Right atrium auricular region (tissue), 2 donors: ENCODE measurements at regions not wholly inside any gene's neighbourhood (a gene's known extent, or its start where the extent isn't known, plus 50 kb on each side); places are given as distances from the start of the nearest gene placed in this dataset.

ENCODE experiments used
- DNase-seq: peaks from one replicate; pipeline ENCODE4 v3.0.0-alpha.2; 2019; ENCODE audit warnings: low spot score
- H3K27ac ChIP-seq, 2 donors: fragments of 200-600 bp; sonication (generic); 1 replicate in 1 of 2; 2 replicates in 1 of 2; pipeline ENCODE4 v1.5.1; 2016 to 2019
- H3K27me3 ChIP-seq, 2 donors: fragments of 200-600 bp; sonication (generic); one replicate each; pipeline versions ENCODE4 v1.5.1 to v1.6.0; 2017 to 2019
- H3K36me3 ChIP-seq: fragments of 200-600 bp; sonication (generic); one replicate; pipeline ENCODE4 v1.5.1; 2016
- H3K4me1 ChIP-seq, 2 donors: fragments of 200-600 bp; sonication (generic); one replicate each; pipeline versions ENCODE4 v1.5.1 to v1.6.0; 2017 to 2019
- H3K4me3 ChIP-seq, 2 donors: fragments of 200-600 bp; sonication (generic); 1 replicate in 1 of 2; 2 replicates in 1 of 2; pipeline ENCODE4 v1.5.1; 2017 to 2019; ENCODE audit warnings: mild to moderate bottlenecking in 1 of 2, moderate library complexity in 1 of 2
- H3K9me3 ChIP-seq, 2 donors: fragments of 200-600 bp; sonication (generic); one replicate each; pipeline ENCODE4 v1.5.1; 2019
- CTCF ChIP-seq, 2 donors: fragments of 200-600 bp; sonication (generic); IDR thresholded peaks; one replicate each; pipeline ENCODE4 v1.5.1; 2019; ENCODE audit warnings: antibody characterized with exemption in 2 of 2

GRCh38 chr18:61677435-61677970 is 215.3 kb downstream of the RNF152 start:
- no peak for TF ChIP-seq CTCF (IDR thresholded peaks at IDR 0.05)
- no peaks in the 10 kb centered on the region for H3K4me1 ChIP-seq
- DNase-seq = no peak
- H3K4me3 ChIP-seq = no peak overlapping the region
- H3K27me3 ChIP-seq = no peaks in the 10 kb centered on the region
- no peaks in the 10 kb centered on the region for H3K36me3 ChIP-seq
- H3K27ac ChIP-seq = no peak overlapping the region
- H3K9me3 ChIP-seq = peaks cover 0 to 25% of the 10 kb centered on the region in 2 donors

- H3K36me3 ChIP-seq = no peaks in the 10 kb centered on the region
- TF ChIP-seq CTCF (IDR thresholded peaks at IDR 0.05) = no peak
- no peak overlapping the region for H3K4me3 ChIP-seq
- H3K4me1 ChIP-seq = peaks cover 0 to under 1% of the 10 kb centered on the region in 2 donors
- no peak overlapping the region for H3K27ac ChIP-seq
- peaks cover 0 to 25% of the 10 kb centered on the region in 2 donors for H3K9me3 ChIP-seq
- H3K27me3 ChIP-seq = no peaks in the 10 kb centered on the region
- no peak for DNase-seq
Observed at GRCh38 chr18:61676773-61677434, 215.9 kb downstream of the RNF152 start.

- no peaks in the 10 kb centered on the region for H3K36me3 ChIP-seq
- DNase-seq = no peak
- TF ChIP-seq CTCF (IDR thresholded peaks at IDR 0.05) = no peak
- H3K27me3 ChIP-seq = no peaks in the 10 kb centered on the region
- H3K4me1 ChIP-seq = peaks cover 0 to 10% of the 10 kb centered on the region in 2 donors
- H3K9me3 ChIP-seq = no peaks in the 10 kb centered on the region
- no peak overlapping the region for H3K27ac ChIP-seq
- no peak overlapping the region for H3K4me3 ChIP-seq
Observed at GRCh38 chr18:61669320-61669719, 223.5 kb downstream of the RNF152 start.

GRCh38 chr18:61666876-61667590 is 225.8 kb downstream of the RNF152 start:
- H3K4me1 ChIP-seq = peaks cover 0 to 10% of the 10 kb centered on the region in 2 donors
- no peaks in the 10 kb centered on the region for H3K9me3 ChIP-seq
- TF ChIP-seq CTCF (IDR thresholded peaks at IDR 0.05) = no peak
- no peak for DNase-seq
- H3K4me3 ChIP-seq = no peak overlapping the region
- H3K27ac ChIP-seq = no peak overlapping the region
- no peaks in the 10 kb centered on the region for H3K27me3 ChIP-seq
- H3K36me3 ChIP-seq = no peaks in the 10 kb centered on the region

- no peaks in the 10 kb centered on the region for H3K9me3 ChIP-seq
- no peak for TF ChIP-seq CTCF (IDR thresholded peaks at IDR 0.05)
- no peaks in the 10 kb centered on the region for H3K4me1 ChIP-seq
- no peak for DNase-seq
- H3K27ac ChIP-seq = no peak overlapping the region
- H3K4me3 ChIP-seq = no peak overlapping the region
- no peaks in the 10 kb centered on the region for H3K36me3 ChIP-seq
- H3K27me3 ChIP-seq = no peaks in the 10 kb centered on the region
Observed at GRCh38 chr18:61664419-61665084, 228.3 kb downstream of the RNF152 start.
